ENCODE measurements at regions not wholly inside any gene's neighbourhood (a gene's known extent, or its start where the extent isn't known, plus 50 kb on each side); places are given as distances from the start of the nearest gene placed in this dataset.

- no peak for DNase-seq (ENCODE audit: low read depth in 1 of 2, low spot score in 1 of 2)
- ChIA-PET CTCF (no interaction called here), POLR2A (no interaction called here)
- Histone ChIP-seq H3K4me2 (no peak overlapping the region), H3K4me3 (no peak overlapping the region), H3K27ac (no peak overlapping the region), H3K9me3 (no peaks in the 10 kb centered on the region), H3K4me1 (no peaks in the 10 kb centered on the region)
- TF ChIP-seq HDAC2 (IDR thresholded peaks at IDR 0.05) (no peak), BHLHE40 (IDR thresholded peaks at IDR 0.05; ENCODE audit: low read depth, low read length) (no peak), CBX2 (IDR thresholded peaks at IDR 0.05; ENCODE audit: borderline replicate concordance, low read depth) (no peak), TP53 (CRISPR knock-in tag; IDR thresholded peaks at IDR 0.05) (no peak), MYC (IDR thresholded peaks at IDR 0.05; ENCODE audit: borderline replicate concordance, low read length) (no peak), ZNF302 (CRISPR knock-in tag; IDR thresholded peaks at IDR 0.05) (no peak), KDM1A (IDR thresholded peaks at IDR 0.05; ENCODE audit: low read depth) (no peak), HOXB13 (CRISPR knock-in tag; IDR thresholded peaks at IDR 0.05; ENCODE audit: low read depth) (no peak), RFX5 (IDR thresholded peaks at IDR 0.05) (no peak), MAX (IDR thresholded peaks at IDR 0.05) (no peak)
- no peak for ATAC-seq
- FAIRE-seq: no peak
- WGBS (ENCODE audit: missing lambda C conversion rate): 0% methylated on average over 1 of the region's 1 CpG
Observed at GRCh38 chr14:53581504-53581903, 375.1 kb downstream of the BMP4 start.

GRCh38 chr14:53571641-53572328, 384.8 kb downstream of the BMP4 start:
- ATAC-seq: no peak

GRCh38 chr14:53570411-53571387, 385.9 kb downstream of the BMP4 start:
- ChIA-PET CTCF (interaction anchor here (0.8 to 1.6 kb wide), 2 partner anchors 31 to 36 kb away, joined by 3 read pairs; no protein-coding TSS in a partner anchor), POLR2A (no interaction called here)
- Histone ChIP-seq H3K27ac (no peak overlapping the region), H3K9me3 (no peaks in the 10 kb centered on the region), H3K4me1 (no peaks in the 10 kb centered on the region), H3K4me2 (no peak overlapping the region), H3K4me3 (no peak overlapping the region)
- no peak for DNase-seq (ENCODE audit: low read depth in 1 of 2, low spot score in 1 of 2)
- no peak for ATAC-seq
- TF ChIP-seq POLR2AphosphoS2 (conservative IDR thresholded peaks at IDR 0.05; ENCODE audit: low read length): no peak
- no peak for TF ChIP-seq MAX (IDR thresholded peaks at IDR 0.05)
- WGBS (ENCODE audit: missing lambda C conversion rate): 69% methylated on average over 9 of the region's 9 CpGs
- FAIRE-seq: no peak

More at GRCh38 chr14:53571641-53572328, 384.8 kb downstream of the BMP4 start:
- FAIRE-seq: no peak
- no peak overlapping the region for H3K27ac ChIP-seq
- 82% methylated on average over 5 of the region's 5 CpGs for WGBS (ENCODE audit: missing lambda C conversion rate)
- no peak for TF ChIP-seq E2F6 (IDR thresholded peaks at IDR 0.05; ENCODE audit: borderline replicate concordance, low read depth)
- DNase-seq (ENCODE audit: low read depth in 1 of 2, low spot score in 1 of 2): no peak
- no peak overlapping the region for H3K4me3 ChIP-seq
- H3K9me3 ChIP-seq: no peaks in the 10 kb centered on the region
- POLR2A ChIA-PET: no interaction called here
- CTCF ChIA-PET: interaction anchor here (0.6 kb wide), 1 partner anchor 18 kb away, joined by 3 read pairs; no protein-coding TSS in a partner anchor
- no peaks in the 10 kb centered on the region for H3K4me1 ChIP-seq
- no peak overlapping the region for H3K4me2 ChIP-seq

GRCh38 chr14:53569446-53569845, 387.2 kb downstream of the BMP4 start:
- CTCF ChIA-PET: interaction anchor here (0.6 to 1.6 kb wide), 3 partner anchors 29 to 779 kb away, joined by 3 read pairs; no protein-coding TSS in a partner anchor
- H3K4me2 ChIP-seq: no peak overlapping the region
- no peak for ATAC-seq

More at GRCh38 chr14:53569446-53569845, 387.2 kb downstream of the BMP4 start:
- H3K4me3 ChIP-seq: no peak overlapping the region
- no peaks in the 10 kb centered on the region for H3K4me1 ChIP-seq
- H3K27ac ChIP-seq: no peak overlapping the region
- POLR2A ChIA-PET: no interaction called here
- TF ChIP-seq USF2 (IDR thresholded peaks at IDR 0.05): no peak
- no peak for TF ChIP-seq SREBF2 (IDR thresholded peaks at IDR 0.05)
- TF ChIP-seq TP53 (CRISPR knock-in tag; IDR thresholded peaks at IDR 0.05): no peak
- TF ChIP-seq ZC3H11A (IDR thresholded peaks at IDR 0.05): no peak
- no peak for TF ChIP-seq FOXS1 (CRISPR knock-in tag; IDR thresholded peaks at IDR 0.05)
- no peak for TF ChIP-seq MAFK (IDR thresholded peaks at IDR 0.05; ENCODE audit: partially characterized antibody)
- TF ChIP-seq HOXB5 (CRISPR knock-in tag; IDR thresholded peaks at IDR 0.05): no peak
- no peak for TF ChIP-seq ZSCAN20 (CRISPR knock-in tag; IDR thresholded peaks at IDR 0.05)
- TF ChIP-seq TFCP2L1 (CRISPR knock-in tag; IDR thresholded peaks at IDR 0.05): no peak
- no peak for TF ChIP-seq HOXA7 (CRISPR knock-in tag; IDR thresholded peaks at IDR 0.05)
- no peak for TF ChIP-seq KDM5A (IDR thresholded peaks at IDR 0.05)
- WGBS (ENCODE audit: missing lambda C conversion rate): 77% methylated on average over 2 of the region's 2 CpGs
- DNase-seq (ENCODE audit: low read depth in 1 of 2, low spot score in 1 of 2) (no peak), FAIRE-seq (no peak)
- H3K9me3 ChIP-seq: no peaks in the 10 kb centered on the region

Data from A549 (cell line).